Endothelial cell of umbilical vein (primary cell): ENCODE measurements at regions not wholly inside any gene's neighbourhood (a gene's known extent, or its start where the extent isn't known, plus 50 kb on each side); places are given as distances from the start of the nearest gene placed in this dataset.

Source experiments
- BruUV-seq: library from RNA; stranded (reverse); fragments of 400-500 nt; replicated peaks from 2 replicates; lab custom pipeline; 2021; lab: Mats Ljungman, UMichigan
- CTCF ChIA-PET: fragments of 300-600, 350-600 bp; sonication (Branson Sonifier 250); formaldehyde crosslinking; loops from one replicate; lab custom pipeline; 2021; ENCODE audit warnings: antibody characterized with exemption, inconsistent platforms; lab: Charles Lee
- POLR2A ChIA-PET: fragments of 300-600, 350-600 bp; sonication (Branson Sonifier 250); formaldehyde crosslinking; loops from one replicate; lab custom pipeline; 2021; ENCODE audit warnings: antibody characterized with exemption, inconsistent platforms; lab: Charles Lee
- DNase-seq: peaks from one replicate; pipeline ENCODE4 v3.0.0-alpha.2; 2011; ENCODE audit warnings: low read depth, low spot score
- FAIRE-seq: peaks from 2 replicates; lab custom pipeline; 2011; peaks lifted over from hg19 to GRCh38; lab: Jason Lieb, UNC
- H2AFZ ChIP-seq: 2 replicates; pipeline ENCODE4 v1.6.0; 2012; ENCODE audit warnings: low read depth, low read length, control low read depth, inconsistent platforms
- H3K27ac ChIP-seq: 2 replicates; pipeline ENCODE4 v1.5.1; 2011; ENCODE audit warnings: low read depth, mild to moderate bottlenecking, control low read depth, low read length, moderate library complexity; ENCODE audit not compliant: insufficient read depth
- H3K27me3 ChIP-seq, 2 experiments: 2 replicates each; pipeline versions ENCODE4 v1.6.0 to v1.6.1; 2011; ENCODE audit warnings: low read length in 2 of 2, mixed read lengths in 1 of 2; ENCODE audit not compliant: control insufficient read depth in 2 of 2, insufficient read depth in 2 of 2
- H3K36me3 ChIP-seq, 2 experiments: 2 replicates in 1 of 2; 3 replicates in 1 of 2; pipeline ENCODE4 v1.5.1; 2011; ENCODE audit warnings: low read length in 2 of 2, mild to moderate bottlenecking in 1 of 2, moderate library complexity in 1 of 2; ENCODE audit not compliant: control insufficient read depth in 2 of 2, insufficient read depth in 2 of 2; ENCODE audit errors: extremely low read depth in 1 of 2
- H3K4me1 ChIP-seq: 3 replicates; pipeline ENCODE4 v1.5.1; 2011; ENCODE audit warnings: mild to moderate bottlenecking, low read length; ENCODE audit not compliant: control insufficient read depth, insufficient read depth; ENCODE audit errors: extremely low read depth
- H3K4me2 ChIP-seq: 2 replicates; pipeline ENCODE4 v1.6.1; 2011; ENCODE audit warnings: low read length, control low read depth, mixed read lengths; ENCODE audit not compliant: insufficient read depth
- H3K4me3 ChIP-seq, 3 experiments: fragments of 200-600 bp in 1 of 3; sonication (generic), shearing (Covaris generic) in 1 of 3; replicated peaks in 1 of 3; 2 replicates each; pipeline ENCODE4 v1.5.1; 2011 to 2016; ENCODE audit warnings: control low read depth in 3 of 3, low read length in 3 of 3, mild to moderate bottlenecking in 2 of 3, inconsistent platforms in 1 of 3, low read depth in 1 of 3, moderate library complexity in 1 of 3; ENCODE audit not compliant: insufficient read depth in 1 of 3
- H3K79me2 ChIP-seq: 2 replicates; pipeline ENCODE4 v1.6.0; 2012; ENCODE audit warnings: low read length, inconsistent platforms; ENCODE audit not compliant: control insufficient read depth, insufficient read depth
- H3K9ac ChIP-seq: replicated peaks from 2 replicates; pipeline ENCODE3; 2011; ENCODE audit warnings: low read length, control low read depth; ENCODE audit not compliant: insufficient read depth; ENCODE audit errors: extremely low read depth
- H3K9me1 ChIP-seq: replicated peaks from 3 replicates; pipeline ENCODE4 v1.6.0; 2011; ENCODE audit warnings: mild to moderate bottlenecking, low read length; ENCODE audit not compliant: control insufficient read depth, insufficient read depth; ENCODE audit errors: extremely low read depth
- H3K9me3 ChIP-seq: replicated peaks from 2 replicates; pipeline ENCODE4 v1.5.1; 2012; ENCODE audit warnings: low read length, inconsistent platforms; ENCODE audit not compliant: control insufficient read depth, insufficient read depth
- H4K20me1 ChIP-seq: replicated peaks from 2 replicates; pipeline ENCODE3; 2011; ENCODE audit warnings: mild to moderate bottlenecking, low read length; ENCODE audit not compliant: control insufficient read depth, insufficient read depth; ENCODE audit errors: extremely low read depth
- CTCF ChIP-seq, 2 donors: IDR thresholded peaks; 1 replicate in 1 of 2; 2 replicates in 1 of 2; pipeline ENCODE4 v1.5.1; 2011; ENCODE audit warnings: low read length in 2 of 2, mild to moderate bottlenecking in 2 of 2, moderate library complexity in 2 of 2, control low read depth in 1 of 2, inconsistent platforms in 1 of 2, low read depth in 1 of 2; ENCODE audit not compliant: insufficient read depth in 1 of 2; ENCODE audit errors: extremely low read depth in 1 of 2
- EZH2 ChIP-seq: IDR thresholded peaks from 2 replicates; pipeline ENCODE4 v1.6.1; 2012; ENCODE audit warnings: borderline replicate concordance, low read depth, mild to moderate bottlenecking, moderate library complexity, low read length, inconsistent platforms; ENCODE audit not compliant: severe bottlenecking
- FOS ChIP-seq: IDR thresholded peaks from 2 replicates; pipeline ENCODE4 v1.6.1; 2011; ENCODE audit warnings: mild to moderate bottlenecking, low read length, moderate library complexity, borderline replicate concordance; ENCODE audit not compliant: insufficient read depth
- GATA2 ChIP-seq: IDR thresholded peaks from 2 replicates; pipeline ENCODE4 v1.7.0; 2011; ENCODE audit warnings: low read depth, mild to moderate bottlenecking, moderate library complexity, mixed read lengths, low read length; ENCODE audit not compliant: insufficient read length, insufficient read depth
- JUN ChIP-seq: IDR thresholded peaks from 2 replicates; pipeline ENCODE4 v1.6.1; 2011; ENCODE audit warnings: borderline replicate concordance, low read depth; ENCODE audit not compliant: insufficient read length, insufficient read depth
- MAX ChIP-seq: IDR thresholded peaks from 2 replicates; pipeline ENCODE4 v1.6.1; 2011; ENCODE audit not compliant: insufficient read depth, insufficient read length
- MYC ChIP-seq: IDR thresholded peaks from one replicate; pipeline ENCODE4 v1.6.1; 2011; ENCODE audit warnings: mild to moderate bottlenecking, low read depth, low read length
- POLR2A ChIP-seq: IDR thresholded peaks from 2 replicates; pipeline ENCODE4 v1.6.1; 2012; ENCODE audit warnings: low read depth, mild to moderate bottlenecking, control low read depth, low read length
- POLR2AphosphoS5 ChIP-seq: IDR thresholded peaks from 2 replicates; pipeline ENCODE4 v1.6.1; 2012; ENCODE audit warnings: low read depth, mild to moderate bottlenecking, control low read depth, low read length, moderate library complexity; ENCODE audit not compliant: insufficient read depth
- dilution Hi-C: fragments of 300-500 bp; cut with MboI; formaldehyde crosslinking; loops from one replicate; pipeline ENCODE4 v1.15.0; 2019; ENCODE audit warnings: low sequenced_read_pairs; ENCODE audit not compliant: extremely low pct_ligation_motif_present
- intact Hi-C: fragments of 100-400 bp; cut with micrococcal nuclease; formaldehyde crosslinking; loops from one replicate; pipeline ENCODE4 v1.10.0; 2022

GRCh38 chr3:59121346-59122144, 71.7 kb upstream of the CFAP20DC start:
- ChIA-PET POLR2A (no interaction called here), CTCF (interaction anchor here (1.1 kb wide), 1 partner anchor 20 kb away, joined by 3 read pairs; no protein-coding TSS in a partner anchor)
- Histone ChIP-seq H3K9ac (no peak overlapping the region), H3K9me3 (no peaks in the 10 kb centered on the region), H3K27ac (no peak overlapping the region), H3K4me2 (no peak overlapping the region), H4K20me1 (no peaks in the 10 kb centered on the region), H3K27me3 (no peaks in the 10 kb centered on the region), H3K36me3 (no peaks in the 10 kb centered on the region), H3K79me2 (no peaks in the 10 kb centered on the region), H3K4me1 (no peaks in the 10 kb centered on the region), H3K4me3 (no peak overlapping the region), H3K9me1 (no peaks in the 10 kb centered on the region), H2AFZ (no peak overlapping the region)
- no peak for DNase-seq
- no peak for TF ChIP-seq GATA2
- no peak for TF ChIP-seq POLR2A
- TF ChIP-seq FOS, result no peak
- TF ChIP-seq JUN, result no peak
- TF ChIP-seq MAX, result no peak
- TF ChIP-seq MYC, result no peak
- TF ChIP-seq CTCF (IDR thresholded peaks at IDR 0.05; ENCODE audit: extremely low read depth in 1 of 2, insufficient read depth in 1 of 2, low read depth in 1 of 2, low read length in 2 of 2), result no peak
- TF ChIP-seq EZH2, result no peak
- no peak for TF ChIP-seq POLR2AphosphoS5
- dilution Hi-C loops (no loop called here), intact Hi-C loops (no loop called here)
- no TSS peak for BruUV-seq
- no peak for FAIRE-seq
